HEK293 (cell line): ENCODE measurements at regions not wholly inside any gene's neighbourhood (a gene's known extent, or its start where the extent isn't known, plus 50 kb on each side); places are given as distances from the start of the nearest gene placed in this dataset.

Experiments
- CTCF ChIA-PET: fragments of 350-600 bp; formaldehyde crosslinking; extraction: SDS; loops from one replicate; lab custom pipeline; 2021; ENCODE audit warnings: antibody characterized with exemption; lab: Yijun Ruan, JAX
- POLR2A ChIA-PET: fragments of 300-600 bp; formaldehyde crosslinking; extraction: SDS; loops from one replicate; lab custom pipeline; 2020; ENCODE audit warnings: antibody characterized with exemption, inconsistent platforms; lab: Yijun Ruan, JAX
- H3K27ac ChIP-seq: fragments of 200-500 bp; sonication (Bioruptor generic); 2 replicates; pipeline ENCODE4 v1.5.1; 2014; ENCODE audit warnings: low read depth, low read length, control low read depth, inconsistent platforms; ENCODE audit errors: extremely low read depth
- H3K36me3 ChIP-seq, 2 experiments: fragments of 200-500 bp in 1 of 2; sonication (Bioruptor generic) in 1 of 2; 1 replicate in 1 of 2; 2 replicates in 1 of 2; pipeline ENCODE4 v1.5.1; 2014 to 2017; ENCODE audit warnings: inconsistent platforms in 2 of 2, low read length in 2 of 2; ENCODE audit not compliant: control insufficient read depth in 2 of 2, insufficient read depth in 1 of 2
- H3K4me1 ChIP-seq: fragments of 200-500 bp; sonication (Bioruptor generic); 2 replicates; pipeline ENCODE4 v1.5.1; 2014; ENCODE audit warnings: mild to moderate bottlenecking, low read length, inconsistent platforms; ENCODE audit not compliant: control insufficient read depth, insufficient read depth
- H3K4me3 ChIP-seq: 2 replicates; pipeline ENCODE4 v1.5.1; 2011; ENCODE audit warnings: low read depth, mild to moderate bottlenecking, control low read depth, low read length, moderate library complexity
- H3K9me3 ChIP-seq: fragments of 200-500 bp; sonication (Bioruptor generic); 2 replicates; pipeline ENCODE4 v1.5.1; 2014; ENCODE audit warnings: low read depth, low read length, inconsistent platforms; ENCODE audit not compliant: control insufficient read depth, insufficient read depth
- AEBP2 ChIP-seq: fragments of 450-650 bp; formaldehyde crosslinking; IDR thresholded peaks from 2 replicates; pipeline ENCODE4 v1.5.1; 2016; ENCODE audit warnings: missing biosample characterization, missing genetic modification characterization, borderline replicate concordance
- BCL6B ChIP-seq: fragments of 450-650 bp; formaldehyde crosslinking; IDR thresholded peaks from 2 replicates; pipeline ENCODE4 v1.5.1; 2017; ENCODE audit warnings: missing biosample characterization, missing genetic modification characterization
- GLI4 ChIP-seq: fragments of 450-650 bp; formaldehyde crosslinking; IDR thresholded peaks from 2 replicates; pipeline ENCODE4 v1.5.1; 2016; ENCODE audit warnings: missing biosample characterization, missing genetic modification characterization
- KLF16 ChIP-seq: fragments of 450-650 bp; formaldehyde crosslinking; IDR thresholded peaks from 2 replicates; pipeline ENCODE4 v1.5.1; 2017; ENCODE audit warnings: missing biosample characterization, missing genetic modification characterization
- MYNN ChIP-seq: fragments of 450-650 bp; formaldehyde crosslinking; IDR thresholded peaks from 2 replicates; pipeline ENCODE4 v1.5.1; 2016; ENCODE audit warnings: missing biosample characterization, missing genetic modification characterization, borderline replicate concordance
- PRDM10 ChIP-seq: fragments of 450-650 bp; formaldehyde crosslinking; IDR thresholded peaks from 2 replicates; pipeline ENCODE4 v1.5.1; 2016; ENCODE audit warnings: missing biosample characterization, missing genetic modification characterization
- REST ChIP-seq: fragments of 450-650 bp; formaldehyde crosslinking; IDR thresholded peaks from 2 replicates; pipeline ENCODE4 v1.5.1; 2016; ENCODE audit warnings: missing biosample characterization, missing genetic modification characterization
- TRIM28 ChIP-seq: IDR thresholded peaks from 2 replicates; pipeline ENCODE4 v1.6.1; 2011; ENCODE audit warnings: low read length, control low read depth, borderline replicate concordance
- WT1 ChIP-seq: fragments of 450-650 bp; formaldehyde crosslinking; IDR thresholded peaks from 2 replicates; pipeline ENCODE4 v1.5.1; 2016; ENCODE audit warnings: missing biosample characterization, missing genetic modification characterization
- ZFP37 ChIP-seq: fragments of 450-650 bp; formaldehyde crosslinking; IDR thresholded peaks from 2 replicates; pipeline ENCODE4 v1.5.1; 2016; ENCODE audit warnings: missing biosample characterization, missing genetic modification characterization
- ZNF133 ChIP-seq: fragments of 450-650 bp; formaldehyde crosslinking; IDR thresholded peaks from 2 replicates; pipeline ENCODE4 v1.5.1; 2016; ENCODE audit warnings: missing biosample characterization, missing genetic modification characterization
- ZNF146 ChIP-seq: fragments of 450-650 bp; formaldehyde crosslinking; IDR thresholded peaks from 2 replicates; pipeline ENCODE4 v1.5.1; 2016; ENCODE audit warnings: missing biosample characterization, missing genetic modification characterization
- ZNF202 ChIP-seq: fragments of 450-650 bp; formaldehyde crosslinking; IDR thresholded peaks from 2 replicates; pipeline ENCODE4 v1.5.1; 2016; ENCODE audit warnings: missing biosample characterization, missing genetic modification characterization, borderline replicate concordance
- ZNF214 ChIP-seq: fragments of 450-650 bp; formaldehyde crosslinking; IDR thresholded peaks from 2 replicates; pipeline ENCODE4 v1.5.1; 2017; ENCODE audit warnings: missing biosample characterization, mild to moderate bottlenecking, missing genetic modification characterization, borderline replicate concordance
- ZNF26 ChIP-seq: fragments of 450-650 bp; formaldehyde crosslinking; IDR thresholded peaks from 2 replicates; pipeline ENCODE4 v1.5.1; 2016; ENCODE audit warnings: missing biosample characterization, missing genetic modification characterization
- ZNF324 ChIP-seq: fragments of 450-650 bp; formaldehyde crosslinking; IDR thresholded peaks from 2 replicates; pipeline ENCODE4 v1.5.1; 2016; ENCODE audit warnings: missing biosample characterization, missing genetic modification characterization
- ZNF362 ChIP-seq: fragments of 450-650 bp; formaldehyde crosslinking; IDR thresholded peaks from 2 replicates; pipeline ENCODE4 v1.5.1; 2016; ENCODE audit warnings: missing biosample characterization, missing genetic modification characterization
- ZNF404 ChIP-seq: fragments of 450-650 bp; formaldehyde crosslinking; IDR thresholded peaks from 2 replicates; pipeline ENCODE4 v1.5.1; 2017; ENCODE audit warnings: missing biosample characterization, missing genetic modification characterization
- ZNF514 ChIP-seq: fragments of 450-650 bp; formaldehyde crosslinking; IDR thresholded peaks from 2 replicates; pipeline ENCODE4 v1.5.1; 2016; ENCODE audit warnings: missing biosample characterization, missing genetic modification characterization
- ZNF560 ChIP-seq: fragments of 450-650 bp; formaldehyde crosslinking; IDR thresholded peaks from 2 replicates; pipeline ENCODE4 v1.5.1; 2017; ENCODE audit warnings: missing biosample characterization, missing genetic modification characterization, borderline replicate concordance
- ZNF571 ChIP-seq: fragments of 450-650 bp; formaldehyde crosslinking; IDR thresholded peaks from 2 replicates; pipeline ENCODE4 v1.5.0; 2017; ENCODE audit warnings: missing biosample characterization, missing genetic modification characterization
- ZNF660 ChIP-seq: fragments of 450-650 bp; IDR thresholded peaks from 2 replicates; pipeline ENCODE4 v1.5.1; 2018; ENCODE audit warnings: missing biosample characterization, mild to moderate bottlenecking, missing genetic modification characterization
- ZNF785 ChIP-seq: fragments of 450-650 bp; formaldehyde crosslinking; IDR thresholded peaks from 2 replicates; pipeline ENCODE4 v1.5.1; 2016; ENCODE audit warnings: missing biosample characterization, missing genetic modification characterization

- TF ChIP-seq AEBP2 (tag by site-specific recombination) (no peak), ZNF362 (tag by site-specific recombination) (no peak), ZNF571 (tag by site-specific recombination) (no peak), ZNF324 (tag by site-specific recombination) (no peak)
- TF ChIP-seq, all 188 proteins: peak for 0
Measured at GRCh38 chr1:87495147-87495546, 166.5 kb downstream of the LMO4 start (continued).

GRCh38 chr1:87495870-87496269, 167.2 kb downstream of the LMO4 start:
- Histone ChIP-seq H3K4me1 (no peaks in the 10 kb centered on the region), H3K27ac (no peak overlapping the region), H3K36me3 (no peaks in the 10 kb centered on the region), H3K4me3 (no peak overlapping the region), H3K9me3 (no peaks in the 10 kb centered on the region)
- POLR2A ChIA-PET, result no interaction called here
- CTCF ChIA-PET, result interaction anchor here (0.5 to 1.1 kb wide), 3 partner anchors 149 to 1090 kb away, joined by 3 to 5 read pairs (median 3); no protein-coding TSS in a partner anchor
- TF ChIP-seq ZNF660, result no peak
- TF ChIP-seq ZNF560 (tag by site-specific recombination), result no peak
- TF ChIP-seq ZNF26 (tag by site-specific recombination), result no peak
- no peak for TF ChIP-seq REST (tag by site-specific recombination)
- TF ChIP-seq ZNF514, result no peak
- TF ChIP-seq GLI4, result no peak
- TF ChIP-seq ZNF202 (tag by site-specific recombination), result no peak
- TF ChIP-seq ZNF146 (tag by site-specific recombination), result no peak
- no peak for TF ChIP-seq ZNF214
- no peak for TF ChIP-seq ZNF404 (tag by site-specific recombination)
- TF ChIP-seq PRDM10 (tag by site-specific recombination), result no peak
- no peak for TF ChIP-seq BCL6B
- TF ChIP-seq MYNN (tag by site-specific recombination), result no peak
- TF ChIP-seq WT1, result no peak
- TF ChIP-seq ZFP37 (tag by site-specific recombination), result no peak
- no peak for TF ChIP-seq ZNF785 (tag by site-specific recombination)
- TF ChIP-seq ZNF133, result no peak
- no peak for TF ChIP-seq TRIM28
- TF ChIP-seq KLF16, result no peak
